ENCODE measurements at regions not wholly inside any gene's neighbourhood (a gene's known extent, or its start where the extent isn't known, plus 50 kb on each side); places are given as distances from the start of the nearest gene placed in this dataset.

DNA sequence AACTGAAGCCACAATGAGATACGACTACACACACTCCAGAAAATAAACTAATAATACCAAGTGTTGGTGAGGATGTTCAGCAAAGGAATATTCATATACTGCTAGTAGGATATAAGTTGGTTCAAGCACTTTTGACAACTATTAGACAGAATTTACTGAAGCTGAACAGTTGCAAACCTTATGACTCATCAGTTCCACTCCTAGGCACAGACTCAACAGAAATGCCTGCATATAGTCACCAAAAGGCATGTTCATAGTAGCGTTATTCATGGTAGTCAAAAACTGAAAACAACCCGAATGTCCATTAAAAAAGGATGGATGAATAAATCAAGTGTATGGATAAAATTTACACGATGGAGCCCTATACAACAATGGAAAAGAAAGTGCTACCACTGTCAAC is 232.0 kb downstream of the ANAPC1 start:
- TF ChIP-seq SIN3A (IDR thresholded peaks at IDR 0.05; ENCODE audit: low read depth) (no peak), TCF7L2 (IDR thresholded peaks at IDR 0.05; ENCODE audit: borderline replicate concordance, extremely low read depth, insufficient read depth, insufficient read length) (no peak), POLR2AphosphoS5 (IDR thresholded peaks at IDR 0.05; ENCODE audit: low read depth, low read length) (no peak), ZNF274 (IDR thresholded peaks at IDR 0.05; ENCODE audit: low read depth, low read length) (no peak)
- TF ChIP-seq, protein P1, sequence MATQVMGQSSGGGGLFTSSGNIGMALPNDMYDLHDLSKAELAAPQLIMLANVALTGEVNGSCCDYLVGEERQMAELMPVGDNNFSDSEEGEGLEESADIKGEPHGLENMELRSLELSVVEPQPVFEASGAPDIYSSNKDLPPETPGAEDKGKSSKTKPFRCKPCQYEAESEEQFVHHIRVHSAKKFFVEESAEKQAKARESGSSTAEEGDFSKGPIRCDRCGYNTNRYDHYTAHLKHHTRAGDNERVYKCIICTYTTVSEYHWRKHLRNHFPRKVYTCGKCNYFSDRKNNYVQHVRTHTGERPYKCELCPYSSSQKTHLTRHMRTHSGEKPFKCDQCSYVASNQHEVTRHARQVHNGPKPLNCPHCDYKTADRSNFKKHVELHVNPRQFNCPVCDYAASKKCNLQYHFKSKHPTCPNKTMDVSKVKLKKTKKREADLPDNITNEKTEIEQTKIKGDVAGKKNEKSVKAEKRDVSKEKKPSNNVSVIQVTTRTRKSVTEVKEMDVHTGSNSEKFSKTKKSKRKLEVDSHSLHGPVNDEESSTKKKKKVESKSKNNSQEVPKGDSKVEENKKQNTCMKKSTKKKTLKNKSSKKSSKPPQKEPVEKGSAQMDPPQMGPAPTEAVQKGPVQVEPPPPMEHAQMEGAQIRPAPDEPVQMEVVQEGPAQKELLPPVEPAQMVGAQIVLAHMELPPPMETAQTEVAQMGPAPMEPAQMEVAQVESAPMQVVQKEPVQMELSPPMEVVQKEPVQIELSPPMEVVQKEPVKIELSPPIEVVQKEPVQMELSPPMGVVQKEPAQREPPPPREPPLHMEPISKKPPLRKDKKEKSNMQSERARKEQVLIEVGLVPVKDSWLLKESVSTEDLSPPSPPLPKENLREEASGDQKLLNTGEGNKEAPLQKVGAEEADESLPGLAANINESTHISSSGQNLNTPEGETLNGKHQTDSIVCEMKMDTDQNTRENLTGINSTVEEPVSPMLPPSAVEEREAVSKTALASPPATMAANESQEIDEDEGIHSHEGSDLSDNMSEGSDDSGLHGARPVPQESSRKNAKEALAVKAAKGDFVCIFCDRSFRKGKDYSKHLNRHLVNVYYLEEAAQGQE (IDR thresholded peaks at IDR 0.05; ENCODE audit: low read depth), result no peak
- TF ChIP-seq, protein P2, sequence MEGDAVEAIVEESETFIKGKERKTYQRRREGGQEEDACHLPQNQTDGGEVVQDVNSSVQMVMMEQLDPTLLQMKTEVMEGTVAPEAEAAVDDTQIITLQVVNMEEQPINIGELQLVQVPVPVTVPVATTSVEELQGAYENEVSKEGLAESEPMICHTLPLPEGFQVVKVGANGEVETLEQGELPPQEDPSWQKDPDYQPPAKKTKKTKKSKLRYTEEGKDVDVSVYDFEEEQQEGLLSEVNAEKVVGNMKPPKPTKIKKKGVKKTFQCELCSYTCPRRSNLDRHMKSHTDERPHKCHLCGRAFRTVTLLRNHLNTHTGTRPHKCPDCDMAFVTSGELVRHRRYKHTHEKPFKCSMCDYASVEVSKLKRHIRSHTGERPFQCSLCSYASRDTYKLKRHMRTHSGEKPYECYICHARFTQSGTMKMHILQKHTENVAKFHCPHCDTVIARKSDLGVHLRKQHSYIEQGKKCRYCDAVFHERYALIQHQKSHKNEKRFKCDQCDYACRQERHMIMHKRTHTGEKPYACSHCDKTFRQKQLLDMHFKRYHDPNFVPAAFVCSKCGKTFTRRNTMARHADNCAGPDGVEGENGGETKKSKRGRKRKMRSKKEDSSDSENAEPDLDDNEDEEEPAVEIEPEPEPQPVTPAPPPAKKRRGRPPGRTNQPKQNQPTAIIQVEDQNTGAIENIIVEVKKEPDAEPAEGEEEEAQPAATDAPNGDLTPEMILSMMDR (IDR thresholded peaks at IDR 0.05 in 2 of 3, conservative IDR thresholded peaks at IDR 0.05 in 1 of 3; ENCODE audit: borderline replicate concordance in 1 of 3, insufficient read depth in 1 of 3, low read depth in 2 of 3, low read length in 2 of 3), result no peak

Data from HCT116 (cell line).